ENCODE measurements at regions not wholly inside any gene's neighbourhood (a gene's known extent, or its start where the extent isn't known, plus 50 kb on each side); places are given as distances from the start of the nearest gene placed in this dataset.

GRCh38 chr9:25418974-25419373 lies 259.3 kb downstream of the TUSC1 start:
- Mint-ChIP-seq H3K27me3 (no peaks in the 10 kb centered on the region), H3K4me3 (ENCODE audit: low read depth) (no peak overlapping the region), H3K4me1 (ENCODE audit: low read depth) (no peaks in the 10 kb centered on the region), H3K27ac (no peak overlapping the region), H3K9me3 (ENCODE audit: low read depth) (no peaks in the 10 kb centered on the region), H3K36me3 (ENCODE audit: insufficient read depth) (no peaks in the 10 kb centered on the region)
- no peak for TF ChIP-seq CTCF (IDR thresholded peaks at IDR 0.05; ENCODE audit: unreplicated experiment)
- DNase-seq (ENCODE audit: low spot score, unreplicated experiment) = no peak

GRCh38 chr9:25415718-25416117 lies 262.5 kb downstream of the TUSC1 start:
- Mint-ChIP-seq H3K27ac (no peak overlapping the region), H3K9me3 (ENCODE audit: low read depth) (no peaks in the 10 kb centered on the region), H3K36me3 (ENCODE audit: insufficient read depth) (no peaks in the 10 kb centered on the region), H3K4me3 (ENCODE audit: low read depth) (no peak overlapping the region), H3K4me1 (ENCODE audit: low read depth) (no peaks in the 10 kb centered on the region), H3K27me3 (no peaks in the 10 kb centered on the region)
- DNase-seq (ENCODE audit: low spot score, unreplicated experiment) = no peak
- no peak for TF ChIP-seq CTCF (IDR thresholded peaks at IDR 0.05; ENCODE audit: unreplicated experiment)

GRCh38 chr9:25412646-25413045 lies 265.6 kb downstream of the TUSC1 start:
- Mint-ChIP-seq H3K36me3 (ENCODE audit: insufficient read depth) (no peaks in the 10 kb centered on the region), H3K4me3 (ENCODE audit: low read depth) (no peak overlapping the region), H3K27me3 (no peaks in the 10 kb centered on the region), H3K9me3 (ENCODE audit: low read depth) (no peaks in the 10 kb centered on the region), H3K4me1 (ENCODE audit: low read depth) (no peaks in the 10 kb centered on the region), H3K27ac (no peak overlapping the region)
- no peak for TF ChIP-seq CTCF (IDR thresholded peaks at IDR 0.05; ENCODE audit: unreplicated experiment)
- no peak for DNase-seq (ENCODE audit: low spot score, unreplicated experiment)

- Mint-ChIP-seq H3K4me1 (ENCODE audit: low read depth) (no peaks in the 10 kb centered on the region), H3K36me3 (ENCODE audit: insufficient read depth) (no peaks in the 10 kb centered on the region), H3K27me3 (no peaks in the 10 kb centered on the region), H3K4me3 (ENCODE audit: low read depth) (no peak overlapping the region), H3K9me3 (ENCODE audit: low read depth) (no peaks in the 10 kb centered on the region), H3K27ac (no peak overlapping the region)
- TF ChIP-seq CTCF (IDR thresholded peaks at IDR 0.05; ENCODE audit: unreplicated experiment) = no peak
- DNase-seq (ENCODE audit: low spot score, unreplicated experiment) = no peak
Measured at GRCh38 chr9:25397746-25398145, 280.5 kb downstream of the TUSC1 start.

- H3K4me1 Mint-ChIP-seq (ENCODE audit: low read depth) = peaks cover 4% of the 10 kb centered on the region
- no peak for TF ChIP-seq CTCF (IDR thresholded peaks at IDR 0.05; ENCODE audit: unreplicated experiment)
- no peaks in the 10 kb centered on the region for H3K27me3 Mint-ChIP-seq
- H3K4me3 Mint-ChIP-seq (ENCODE audit: low read depth) = no peak overlapping the region
- H3K9me3 Mint-ChIP-seq (ENCODE audit: low read depth) = no peaks in the 10 kb centered on the region
- DNase-seq (ENCODE audit: low spot score, unreplicated experiment) = no peak
- H3K27ac Mint-ChIP-seq = no peak overlapping the region
- H3K36me3 Mint-ChIP-seq (ENCODE audit: insufficient read depth) = no peaks in the 10 kb centered on the region
Measured at GRCh38 chr9:25396828-25397227, 281.4 kb downstream of the TUSC1 start.
